Panc1 (cell line): ENCODE measurements at regions not wholly inside any gene's neighbourhood (a gene's known extent, or its start where the extent isn't known, plus 50 kb on each side); places are given as distances from the start of the nearest gene placed in this dataset.

Experiments
- ATAC-seq: fragments of 200-7000 bp; cut with Tn5 transposase; 2 replicates; pipeline ENCODE4 v1.9.1; 2020; ENCODE audit warnings: mild to moderate bottlenecking, moderate library complexity
- BruUV-seq: library from RNA; stranded (reverse); fragments of 400-500 nt; replicated peaks from 2 replicates; lab custom pipeline; 2021; lab: Mats Ljungman, UMichigan
- CTCF ChIA-PET: fragments of 300-600 bp; sonication (Branson Sonifier 250); formaldehyde crosslinking; loops from one replicate; lab custom pipeline; 2022; ENCODE audit warnings: antibody characterized with exemption; lab: Charles Lee
- POLR2A ChIA-PET: fragments of 300-600 bp; sonication (Branson Sonifier 250); formaldehyde crosslinking; loops from one replicate; lab custom pipeline; 2022; ENCODE audit warnings: antibody characterized with exemption; lab: Charles Lee
- DNase-seq: peaks from one replicate; pipeline ENCODE4 v3.0.0-alpha.2; 2010; ENCODE audit warnings: low read depth, low spot score
- H3K27ac ChIP-seq: 2 replicates; pipeline ENCODE4 v1.5.1; 2011; ENCODE audit warnings: mild to moderate bottlenecking, low read length, inconsistent platforms
- H3K27me3 ChIP-seq: fragments of 200-500 bp; sonication (Bioruptor generic); 2 replicates; pipeline ENCODE4 v1.6.0; 2014; ENCODE audit warnings: low read length, inconsistent platforms; ENCODE audit not compliant: control insufficient read depth, insufficient read depth
- H3K36me3 ChIP-seq: fragments of 200-500 bp; sonication (Bioruptor generic); 2 replicates; pipeline ENCODE4 v1.5.1; 2014; ENCODE audit warnings: inconsistent platforms, mild to moderate bottlenecking, low read length, moderate library complexity; ENCODE audit not compliant: control insufficient read depth, insufficient read depth
- H3K4me1 ChIP-seq: 2 replicates; pipeline ENCODE4 v1.5.1; 2011; ENCODE audit warnings: inconsistent platforms, mild to moderate bottlenecking, low read length, moderate library complexity; ENCODE audit not compliant: control insufficient read depth, insufficient read depth
- H3K4me3 ChIP-seq, 2 experiments: 2 replicates each; pipeline ENCODE4 v1.5.1; 2011 to 2012; ENCODE audit warnings: low read depth in 2 of 2, low read length in 2 of 2, mild to moderate bottlenecking in 2 of 2, inconsistent platforms in 1 of 2, moderate library complexity in 1 of 2
- H3K9me3 ChIP-seq: fragments of 200-500 bp; sonication (Bioruptor generic); 2 replicates; pipeline ENCODE4 v1.5.1; 2014; ENCODE audit warnings: low read depth, mild to moderate bottlenecking, inconsistent platforms, low read length, moderate library complexity; ENCODE audit not compliant: control insufficient read depth, insufficient read depth
- CTCF ChIP-seq: fragments of 450-650 bp; IDR thresholded peaks from 2 replicates; pipeline ENCODE4 v1.5.1; 2017; ENCODE audit warnings: mild to moderate bottlenecking
- POLR2AphosphoS5 ChIP-seq: IDR thresholded peaks from 2 replicates; pipeline ENCODE4 v1.6.1; 2012; ENCODE audit warnings: mild to moderate bottlenecking, low read depth, low read length, moderate library complexity
- REST ChIP-seq, 2 experiments: IDR thresholded peaks; 2 replicates each; pipeline ENCODE4 v1.6.1; 2011 to 2012; ENCODE audit warnings: low read depth in 2 of 2, control low read depth in 1 of 2, low read length in 1 of 2, mild to moderate bottlenecking in 1 of 2, moderate library complexity in 1 of 2; ENCODE audit not compliant: insufficient read depth in 1 of 2
- SIN3A ChIP-seq: IDR thresholded peaks from 2 replicates; pipeline ENCODE4 v1.6.1; 2012; ENCODE audit warnings: low read depth, mild to moderate bottlenecking, low read length, moderate library complexity, borderline replicate concordance; ENCODE audit not compliant: insufficient read depth
- TCF7L2 ChIP-seq: IDR thresholded peaks from 2 replicates; pipeline ENCODE4 v1.6.1; 2011; ENCODE audit warnings: mild to moderate bottlenecking, low read depth, low read length, inconsistent platforms
- in situ Hi-C: cut with HindIII; loops from 2 replicates; pipeline ENCODE4 v1.10.0; 2016; ENCODE audit warnings: low sequenced_read_pairs, low pct_unique_long_range_greater_than_20kb
- intact Hi-C: fragments of 100-400 bp; cut with micrococcal nuclease; formaldehyde crosslinking; loops from one replicate; pipeline ENCODE4 v1.10.0; 2022; ENCODE audit not compliant: unreplicated experiment

GRCh38 chr14:80352471-80352870, 141.2 kb upstream of the DIO2 start:
- Histone ChIP-seq H3K4me3 (no peak overlapping the region), H3K27ac (no peak overlapping the region), H3K36me3 (no peaks in the 10 kb centered on the region), H3K4me1 (no peaks in the 10 kb centered on the region), H3K9me3 (no peaks in the 10 kb centered on the region), H3K27me3 (no peaks in the 10 kb centered on the region)
- no peak for DNase-seq
- ChIA-PET CTCF (no interaction called here), POLR2A (no interaction called here)
- intact Hi-C loops (no loop called here), in situ Hi-C loops (no loop called here)
- BruUV-seq = no TSS peak
- TF ChIP-seq REST (IDR thresholded peaks at IDR 0.05; ENCODE audit: insufficient read depth in 1 of 2, low read depth in 2 of 2, low read length in 1 of 2) (no peak), POLR2AphosphoS5 (no peak), SIN3A (no peak), CTCF (no peak), TCF7L2 (no peak)
- no peak for ATAC-seq

- H3K4me1 ChIP-seq = no peaks in the 10 kb centered on the region
- no peaks in the 10 kb centered on the region for H3K9me3 ChIP-seq
- DNase-seq (no peak), ATAC-seq (no peak)
- no peaks in the 10 kb centered on the region for H3K36me3 ChIP-seq
- TF ChIP-seq POLR2AphosphoS5 (no peak), CTCF (no peak), TCF7L2 (no peak), SIN3A (no peak), REST (IDR thresholded peaks at IDR 0.05; ENCODE audit: insufficient read depth in 1 of 2, low read depth in 2 of 2, low read length in 1 of 2) (no peak)
- ChIA-PET POLR2A (no interaction called here), CTCF (no interaction called here)
- no peaks in the 10 kb centered on the region for H3K27me3 ChIP-seq
- in situ Hi-C loops (no loop called here), intact Hi-C loops (no loop called here)
- H3K27ac ChIP-seq = no peak overlapping the region
- BruUV-seq = no TSS peak
- H3K4me3 ChIP-seq = no peak overlapping the region
Measured at GRCh38 chr14:80350707-80351106, 139.4 kb upstream of the DIO2 start.
